HEK293T (cell line): ENCODE measurements at regions not wholly inside any gene's neighbourhood (a gene's known extent, or its start where the extent isn't known, plus 50 kb on each side); places are given as distances from the start of the nearest gene placed in this dataset.

ENCODE experiments used
- FOXA1 ChIP-seq: fragments of 450-650 bp; IDR thresholded peaks from 2 replicates; pipeline ENCODE4 v1.6.1; 2016; ENCODE audit warnings: mild to moderate bottlenecking
- LEF1 ChIP-seq: fragments of 450-650 bp; IDR thresholded peaks from 2 replicates; pipeline ENCODE4 v1.6.1; 2017; ENCODE audit warnings: mild to moderate bottlenecking, borderline replicate concordance
- SP1 ChIP-seq: fragments of 450-650 bp; IDR thresholded peaks from 2 replicates; pipeline ENCODE4 v1.6.1; 2017

DNA sequence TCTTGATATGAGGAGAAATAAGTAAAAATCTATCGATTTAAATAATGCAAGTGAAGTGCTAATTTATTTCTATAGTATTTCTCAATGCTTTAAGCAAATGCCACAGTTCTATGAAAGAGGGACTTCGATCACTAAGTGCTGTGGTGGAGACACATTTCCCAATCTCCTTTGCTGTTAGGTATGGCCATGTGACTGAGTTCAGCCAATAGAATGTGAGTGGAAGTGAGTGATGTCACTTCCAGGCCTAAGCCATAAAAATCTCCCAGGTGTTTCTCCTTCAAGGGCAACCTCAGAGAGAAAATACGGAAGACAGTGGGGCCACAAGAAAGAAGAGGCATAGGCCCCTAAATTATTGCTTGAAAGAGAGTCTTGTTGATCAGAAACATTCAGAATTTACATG, 100.3 kb upstream of the ANKH start:
- TF ChIP-seq FOXA1 = no peak
- TF ChIP-seq LEF1 = no peak
- no peak for TF ChIP-seq SP1
